Loucy (cell line): ENCODE measurements at regions not wholly inside any gene's neighbourhood (a gene's known extent, or its start where the extent isn't known, plus 50 kb on each side); places are given as distances from the start of the nearest gene placed in this dataset.

Experiments used
- EZH2phosphoT487 ChIP-seq: fragments of 200-600 bp; IDR thresholded peaks from 2 replicates; pipeline ENCODE4 v1.6.1; 2018; ENCODE audit warnings: antibody characterized with exemption, mild to moderate bottlenecking, moderate library complexity, borderline replicate concordance
- TF ChIP-seq, protein P1 (sequence below): fragments of 200-600 bp; sonication (generic); conservative IDR thresholded peaks from 2 replicates; pipeline ENCODE4 v1.5.1; 2014; ENCODE audit warnings: mild to moderate bottlenecking, antibody characterized with exemption, low read length

DNA sequence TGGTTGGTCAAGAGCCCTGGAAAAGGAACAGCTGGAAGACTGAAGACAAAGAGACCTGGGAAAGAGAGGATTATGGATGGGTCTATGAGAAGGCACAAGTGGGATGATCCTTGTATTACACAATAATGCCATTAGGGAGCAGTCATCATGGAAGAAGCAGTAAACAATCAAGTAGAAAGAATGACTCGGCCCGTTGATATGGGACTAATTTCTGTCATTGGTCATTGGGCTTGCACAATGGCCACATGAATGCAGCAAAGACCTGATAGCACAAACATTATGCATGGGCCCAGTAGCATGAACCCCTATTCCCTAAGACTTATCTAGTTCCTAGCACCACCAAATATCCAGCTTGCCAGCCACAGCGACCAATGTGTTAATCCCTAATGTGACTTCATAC, 390.3 kb upstream of the ZNF507 start:
- TF ChIP-seq, protein P1, sequence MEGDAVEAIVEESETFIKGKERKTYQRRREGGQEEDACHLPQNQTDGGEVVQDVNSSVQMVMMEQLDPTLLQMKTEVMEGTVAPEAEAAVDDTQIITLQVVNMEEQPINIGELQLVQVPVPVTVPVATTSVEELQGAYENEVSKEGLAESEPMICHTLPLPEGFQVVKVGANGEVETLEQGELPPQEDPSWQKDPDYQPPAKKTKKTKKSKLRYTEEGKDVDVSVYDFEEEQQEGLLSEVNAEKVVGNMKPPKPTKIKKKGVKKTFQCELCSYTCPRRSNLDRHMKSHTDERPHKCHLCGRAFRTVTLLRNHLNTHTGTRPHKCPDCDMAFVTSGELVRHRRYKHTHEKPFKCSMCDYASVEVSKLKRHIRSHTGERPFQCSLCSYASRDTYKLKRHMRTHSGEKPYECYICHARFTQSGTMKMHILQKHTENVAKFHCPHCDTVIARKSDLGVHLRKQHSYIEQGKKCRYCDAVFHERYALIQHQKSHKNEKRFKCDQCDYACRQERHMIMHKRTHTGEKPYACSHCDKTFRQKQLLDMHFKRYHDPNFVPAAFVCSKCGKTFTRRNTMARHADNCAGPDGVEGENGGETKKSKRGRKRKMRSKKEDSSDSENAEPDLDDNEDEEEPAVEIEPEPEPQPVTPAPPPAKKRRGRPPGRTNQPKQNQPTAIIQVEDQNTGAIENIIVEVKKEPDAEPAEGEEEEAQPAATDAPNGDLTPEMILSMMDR = no peak
- TF ChIP-seq EZH2phosphoT487 = no peak
